CD4-positive, alpha-beta T cell (primary cell): ENCODE measurements at regions not wholly inside any gene's neighbourhood (a gene's known extent, or its start where the extent isn't known, plus 50 kb on each side); places are given as distances from the start of the nearest gene placed in this dataset.

Experiments used
- ATAC-seq: fragments of 200-7000 bp; cut with Tn5 transposase; one replicate; pipeline ENCODE4 v1.10.0; 2022; ENCODE audit warnings: mild to moderate bottlenecking; ENCODE audit not compliant: poor library complexity
- CTCF ChIA-PET: fragments of 350-600 bp; sonication (Branson Sonifier 250); formaldehyde crosslinking; loops from one replicate; lab custom pipeline; 2021; ENCODE audit warnings: antibody characterized with exemption, inconsistent platforms; lab: Charles Lee
- POLR2A ChIA-PET: fragments of 350-600 bp; sonication (Branson Sonifier 250); formaldehyde crosslinking; loops from one replicate; lab custom pipeline; 2021; ENCODE audit warnings: antibody characterized with exemption, inconsistent platforms; lab: Charles Lee
- DNase-seq, 14 experiments: peaks; one replicate each; pipeline ENCODE4 v3.0.0-alpha.2; 2013 to 2020; ENCODE audit warnings: mixed read lengths in 2 of 14
- H3K27ac ChIP-seq, 2 donors: one replicate each; pipeline versions ENCODE4 v1.5.1 to v1.7.0; 2013; ENCODE audit warnings: low read length in 2 of 2, low read depth in 1 of 2, mild to moderate bottlenecking in 1 of 2
- H3K27me3 ChIP-seq, 2 experiments: 1 replicate in 1 of 2; 2 replicates in 1 of 2; pipeline versions ENCODE4 v1.6.1 to v1.7.0; 2013; ENCODE audit warnings: low read length in 2 of 2, control low read depth in 1 of 2, mild to moderate bottlenecking in 1 of 2, moderate library complexity in 1 of 2; ENCODE audit not compliant: insufficient read depth in 2 of 2, control insufficient read depth in 1 of 2
- H3K36me3 ChIP-seq: one replicate; pipeline ENCODE4 v1.6.1; 2013; ENCODE audit warnings: low read length, control low read depth; ENCODE audit not compliant: insufficient read depth
- H3K4me1 ChIP-seq: one replicate; pipeline ENCODE4 v1.6.1; 2013; ENCODE audit warnings: low read length, control low read depth; ENCODE audit not compliant: insufficient read depth
- H3K4me3 ChIP-seq: one replicate; pipeline ENCODE4 v1.5.1; 2013; ENCODE audit warnings: mild to moderate bottlenecking, low read length, moderate library complexity
- H3K9me3 ChIP-seq, 2 experiments: 1 replicate in 1 of 2; 2 replicates in 1 of 2; pipeline versions ENCODE4 v1.6.1 to v1.7.0; 2013; ENCODE audit warnings: low read length in 2 of 2, mild to moderate bottlenecking in 2 of 2, control low read depth in 1 of 2, moderate library complexity in 1 of 2; ENCODE audit not compliant: control insufficient read depth in 1 of 2, insufficient read depth in 1 of 2
- H3K27ac Mint-ChIP-seq: one replicate; pipeline ENCODE4 v1.8.0; 2020; ENCODE audit warnings: mixed read lengths
- H3K27me3 Mint-ChIP-seq: one replicate; pipeline ENCODE4 v1.8.0; 2021; ENCODE audit warnings: mixed read lengths
- H3K36me3 Mint-ChIP-seq: one replicate; pipeline ENCODE4 v1.8.0; 2021; ENCODE audit warnings: low read depth, mixed read lengths
- H3K4me1 Mint-ChIP-seq: one replicate; pipeline ENCODE4 v1.8.0; 2021; ENCODE audit warnings: low read depth, mixed read lengths
- H3K4me3 Mint-ChIP-seq: one replicate; pipeline ENCODE4 v1.8.0; 2020; ENCODE audit warnings: mild to moderate bottlenecking, mixed read lengths
- H3K9me3 Mint-ChIP-seq: one replicate; pipeline ENCODE4 v1.8.0; 2020; ENCODE audit warnings: mixed read lengths
- CTCF ChIP-seq: fragments of 200-600 bp; IDR thresholded peaks from one replicate; pipeline ENCODE4 v1.8.0; 2022; ENCODE audit warnings: antibody characterized with exemption, mild to moderate bottlenecking
- intact Hi-C, 2 experiments: fragments of 100-400 bp; cut with DNase I in 1 of 2; cut with micrococcal nuclease in 1 of 2; formaldehyde crosslinking; loops; one replicate each; pipeline versions ENCODE4 v1.15.1 to v1.9.0; 2023 to 2025; cut with DNase I, micrococcal nuclease

- CTCF ChIA-PET = interaction anchor here (0.6 to 0.8 kb wide), 2 partner anchors 12 to 18 kb away, joined by 3 read pairs; no protein-coding TSS in a partner anchor
- no peaks in the 10 kb centered on the region for H3K4me1 ChIP-seq
- no peak overlapping the region for H3K27ac ChIP-seq
- H3K27me3 Mint-ChIP-seq = peaks cover 11% of the 10 kb centered on the region
- no peaks in the 10 kb centered on the region for H3K36me3 Mint-ChIP-seq
- H3K27me3 ChIP-seq = peaks cover 7 to 8% of the 10 kb centered on the region in 2 experiments
- no peak for TF ChIP-seq CTCF
- H3K27ac Mint-ChIP-seq = no peak overlapping the region
- DNase-seq (no peak), ATAC-seq (no peak)
- no peak overlapping the region for H3K4me3 Mint-ChIP-seq
- H3K4me3 ChIP-seq = no peak overlapping the region
- no peaks in the 10 kb centered on the region for H3K36me3 ChIP-seq
- H3K9me3 Mint-ChIP-seq = peaks cover 3% of the 10 kb centered on the region
- intact Hi-C loops = no loop called here
- POLR2A ChIA-PET = no interaction called here
- H3K4me1 Mint-ChIP-seq = peaks cover 24% of the 10 kb centered on the region
- no peaks in the 10 kb centered on the region for H3K9me3 ChIP-seq
Observed at GRCh38 chr17:14596224-14596623, 295.3 kb downstream of the HS3ST3B1 start.

- Histone ChIP-seq H3K4me1 (no peaks in the 10 kb centered on the region), H3K9me3 (no peaks in the 10 kb centered on the region), H3K36me3 (no peaks in the 10 kb centered on the region), H3K27me3 (peaks cover 7 to 8% of the 10 kb centered on the region in 2 experiments), H3K27ac (no peak overlapping the region), H3K4me3 (no peak overlapping the region)
- no peak for TF ChIP-seq CTCF
- H3K36me3 Mint-ChIP-seq = no peaks in the 10 kb centered on the region
- no peak for DNase-seq
- ChIA-PET CTCF (interaction anchor here (0.6 kb wide), 1 partner anchor 17 kb away, joined by 3 read pairs; no protein-coding TSS in a partner anchor), POLR2A (no interaction called here)
- H3K4me1 Mint-ChIP-seq = peaks cover 24% of the 10 kb centered on the region
- H3K9me3 Mint-ChIP-seq = peaks cover 3% of the 10 kb centered on the region
- peaks cover 11% of the 10 kb centered on the region for H3K27me3 Mint-ChIP-seq
- no peak overlapping the region for H3K27ac Mint-ChIP-seq
- ATAC-seq = no peak
- intact Hi-C loops = no loop called here
- no peak overlapping the region for H3K4me3 Mint-ChIP-seq
Observed at GRCh38 chr17:14595656-14596055, 294.8 kb downstream of the HS3ST3B1 start.

GRCh38 chr17:14594690-14595089 lies 293.8 kb downstream of the HS3ST3B1 start:
- no peak for TF ChIP-seq CTCF
- no peak overlapping the region for H3K27ac Mint-ChIP-seq
- no peaks in the 10 kb centered on the region for H3K9me3 ChIP-seq
- no peaks in the 10 kb centered on the region for H3K36me3 ChIP-seq
- H3K4me1 Mint-ChIP-seq = peaks cover 24% of the 10 kb centered on the region
- no peak for ATAC-seq
- intact Hi-C loops = no loop called here
- H3K4me3 ChIP-seq = no peak overlapping the region
- no peak overlapping the region for H3K27ac ChIP-seq
- H3K4me1 ChIP-seq = no peaks in the 10 kb centered on the region
- POLR2A ChIA-PET = no interaction called here
- H3K9me3 Mint-ChIP-seq = no peaks in the 10 kb centered on the region
- no peak for DNase-seq
- no peak overlapping the region for H3K4me3 Mint-ChIP-seq
- H3K36me3 Mint-ChIP-seq = no peaks in the 10 kb centered on the region
- peaks cover 7 to 8% of the 10 kb centered on the region in 2 experiments for H3K27me3 ChIP-seq
- CTCF ChIA-PET = no interaction called here
- peaks cover 11% of the 10 kb centered on the region for H3K27me3 Mint-ChIP-seq
